ENCODE measurements at regions not wholly inside any gene's neighbourhood (a gene's known extent, or its start where the extent isn't known, plus 50 kb on each side); places are given as distances from the start of the nearest gene placed in this dataset.

- DNase-seq = no peak
Measured at GRCh38 chr10:8566737-8567136, 512.2 kb downstream of the GATA3 start.

- no peak for DNase-seq
Measured at GRCh38 chr10:8568401-8568800, 513.9 kb downstream of the GATA3 start.

- DNase-seq = peak in 1 of 5 experiments; percentile 57
Measured at GRCh38 chr10:8575620-8576019, 521.1 kb downstream of the GATA3 start.

- DNase-seq = no peak
Measured at GRCh38 chr10:8576281-8576680, 521.8 kb downstream of the GATA3 start.

GRCh38 chr10:8576911-8577310 lies 522.4 kb downstream of the GATA3 start:
- DNase-seq = no peak

DNA sequence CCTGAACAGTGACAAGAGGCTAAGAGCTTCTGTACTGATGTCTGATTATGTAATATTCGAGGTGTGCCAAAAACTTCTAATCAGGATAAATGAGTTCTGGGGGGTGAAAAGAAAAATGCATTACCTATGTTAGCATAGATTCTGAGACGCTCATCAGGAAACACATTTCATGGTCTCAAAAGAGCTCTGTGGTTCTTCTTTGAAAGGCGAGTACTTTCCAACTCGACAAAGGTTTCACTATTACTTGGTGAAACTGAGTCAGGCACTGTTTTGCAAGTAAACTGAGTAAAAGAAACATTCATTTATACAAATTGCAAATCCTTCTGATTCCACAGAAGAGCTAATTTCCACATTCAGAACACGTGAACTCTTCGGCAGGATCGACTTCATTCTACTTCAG lies 523.2 kb downstream of the GATA3 start:
- DNase-seq = peak in 1 of 5 experiments; percentile 82

GRCh38 chr10:8581521-8582225 lies 527.2 kb downstream of the GATA3 start:
- peak in 1 of 5 experiments; percentile 34 for DNase-seq

GRCh38 chr10:8583096-8583495 lies 528.6 kb downstream of the GATA3 start:
- no peak for DNase-seq

- DNase-seq = no peak
Measured at GRCh38 chr10:8584666-8585065, 530.2 kb downstream of the GATA3 start.

GRCh38 chr10:8586504-8586903 lies 532.0 kb downstream of the GATA3 start:
- peak in 1 of 5 experiments; percentile 18 for DNase-seq

- no peak for DNase-seq
Measured at GRCh38 chr10:8588135-8588534, 533.6 kb downstream of the GATA3 start.

DNA sequence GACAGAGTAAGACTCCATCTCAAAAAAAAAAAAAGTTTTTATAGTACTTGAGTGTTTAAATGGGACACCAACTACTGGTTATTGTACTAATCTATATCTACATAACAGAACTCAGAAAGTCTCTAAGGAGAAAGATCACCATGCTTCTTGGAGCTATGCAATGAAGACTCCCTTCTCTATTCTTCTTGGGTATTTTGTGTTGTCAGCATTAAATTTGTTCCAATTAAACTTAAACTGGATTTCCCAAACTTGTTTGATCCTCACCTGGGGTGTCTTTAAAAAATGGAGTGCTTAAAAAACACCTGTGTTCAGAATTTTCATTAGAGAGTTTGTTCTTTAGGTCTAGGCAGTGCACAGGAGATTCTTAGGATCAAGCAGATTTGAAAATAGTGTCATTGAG lies 536.0 kb downstream of the GATA3 start:
- DNase-seq = no peak

GRCh38 chr10:8591640-8592039 lies 537.2 kb downstream of the GATA3 start:
- no peak for DNase-seq

GRCh38 chr10:8594176-8594575 lies 539.7 kb downstream of the GATA3 start:
- no peak for DNase-seq

GRCh38 chr10:8594711-8595110 lies 540.2 kb downstream of the GATA3 start:
- no peak for DNase-seq

DNA sequence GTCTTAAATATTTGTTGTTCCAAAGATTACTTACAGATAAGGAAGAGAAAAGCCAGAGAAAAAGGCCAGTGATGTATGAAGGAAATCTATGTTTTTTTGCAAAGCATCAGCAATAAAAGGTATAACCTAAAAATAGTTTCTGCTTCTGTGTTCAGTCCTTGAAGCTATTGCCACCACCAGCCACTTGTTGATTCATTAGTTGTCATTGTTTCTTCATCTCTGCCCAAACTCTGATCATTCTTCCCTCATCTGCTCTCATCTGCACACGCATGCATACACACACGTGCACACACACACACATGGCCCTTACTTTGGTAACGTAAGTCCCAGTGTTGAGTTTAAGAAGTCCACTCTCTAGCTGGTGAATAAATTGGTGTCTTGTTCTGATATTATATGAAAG lies 540.7 kb downstream of the GATA3 start:
- DNase-seq = no peak

DNA sequence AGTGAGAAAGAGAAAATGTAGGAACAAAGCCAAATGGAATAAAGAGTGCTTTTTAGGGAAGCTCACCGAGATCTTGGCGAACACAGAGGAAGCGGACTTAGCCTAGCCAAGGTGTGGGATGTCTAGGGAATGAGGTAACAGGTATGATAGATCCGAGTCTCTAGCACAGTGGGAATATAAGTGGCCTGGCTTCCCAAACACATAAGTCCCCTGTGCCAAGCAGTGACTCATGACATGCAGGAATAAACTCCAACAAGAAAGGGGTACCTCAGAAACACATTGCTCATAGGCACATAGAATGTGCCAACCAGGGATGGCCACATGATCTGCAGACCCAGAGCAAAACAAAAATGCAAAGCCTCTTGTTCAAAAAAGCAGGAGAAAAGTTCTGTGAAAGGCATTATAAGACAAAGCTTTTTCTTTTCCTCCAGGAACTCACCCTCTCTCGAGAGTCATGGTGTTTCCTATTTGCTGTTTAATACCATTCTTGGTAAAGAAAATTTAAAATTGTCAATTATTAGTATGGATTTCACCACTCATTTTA lies 542.5 kb downstream of the GATA3 start:
- DNase-seq = no peak

DNA sequence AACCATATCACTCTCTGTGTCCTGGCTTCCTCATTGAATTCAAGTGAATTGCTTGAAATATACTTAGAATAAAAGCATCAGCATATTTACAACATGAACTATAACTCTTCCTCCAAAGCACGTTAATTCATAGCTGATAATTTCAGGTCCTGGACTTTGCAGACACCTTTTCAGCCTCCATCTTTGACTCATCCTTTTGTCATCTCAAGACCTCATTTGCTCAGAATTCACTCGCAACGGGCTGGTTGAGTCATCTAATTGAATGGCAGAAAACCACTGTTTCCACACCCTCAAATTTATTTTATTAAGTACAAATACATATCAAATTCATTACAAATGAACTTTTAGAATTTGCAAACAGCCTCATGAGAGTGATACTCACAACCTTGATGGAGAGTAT lies 545.7 kb downstream of the GATA3 start:
- peak in 1 of 5 experiments; percentile 61 for DNase-seq

DNA sequence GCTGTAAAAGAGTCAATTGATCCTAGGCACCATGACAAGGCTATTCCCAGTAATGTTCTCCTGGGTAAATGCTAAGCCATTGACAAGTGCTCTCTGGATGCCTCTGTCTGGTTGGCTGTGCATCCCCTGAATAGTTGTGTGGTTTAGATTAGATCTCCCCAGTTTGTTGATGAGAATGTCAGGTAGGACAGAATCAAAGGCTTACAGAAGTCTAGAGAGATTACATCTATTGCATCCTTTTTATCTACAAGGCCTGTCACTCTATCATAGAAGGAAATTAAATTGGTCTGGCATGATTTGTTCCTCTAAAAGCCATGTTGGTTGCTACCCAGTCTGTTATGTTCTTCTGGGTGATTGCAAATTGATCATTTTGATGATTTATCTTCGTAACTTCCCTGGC lies 548.3 kb downstream of the GATA3 start:
- DNase-seq = peak in 1 of 5 experiments; percentile 31

- no peak for DNase-seq
Measured at GRCh38 chr10:8614054-8614565, 559.6 kb downstream of the GATA3 start.

GRCh38 chr10:8615118-8615517 lies 560.6 kb downstream of the GATA3 start:
- no peak for DNase-seq

- DNase-seq = no peak
Measured at GRCh38 chr10:8616166-8616565, 561.7 kb downstream of the GATA3 start.

GRCh38 chr10:8617792-8618191 lies 563.3 kb downstream of the GATA3 start:
- no peak for DNase-seq

- peak in 1 of 5 experiments; percentile 62 for DNase-seq
Measured at GRCh38 chr10:8618834-8619233, 564.3 kb downstream of the GATA3 start.

- DNase-seq = peak in 1 of 5 experiments; percentile 63
Measured at GRCh38 chr10:8628351-8628750, 573.9 kb downstream of the GATA3 start.

Data from T-helper 2 cell (primary cell).